A549 (cell line): ENCODE measurements at regions not wholly inside any gene's neighbourhood (a gene's known extent, or its start where the extent isn't known, plus 50 kb on each side); places are given as distances from the start of the nearest gene placed in this dataset.
"Not testable (repeated sequence)": the region's sequence is repeated elsewhere in the genome, so short reads cannot be mapped to it uniquely, and the experiment has no call there.

Source experiments
- CTCF ChIP-seq: fragments of >200 bp; sonication (Bioruptor Twin); formaldehyde crosslinking; IDR thresholded peaks from 3 replicates; pipeline ENCODE4 v1.5.1; 2016
- MYC ChIP-seq: IDR thresholded peaks from 2 replicates; pipeline ENCODE4 v1.6.1; 2012; ENCODE audit warnings: mild to moderate bottlenecking, inconsistent platforms, low read length, improper control_type of control experiment, borderline replicate concordance

- TF ChIP-seq CTCF, MYC: not testable (repeated sequence)
Measured at GRCh38 chr2:426696-427095, 138.8 kb upstream of the ALKAL2 start.
